HG02642 (cell line): ENCODE measurements at regions not wholly inside any gene's neighbourhood (a gene's known extent, or its start where the extent isn't known, plus 50 kb on each side); places are given as distances from the start of the nearest gene placed in this dataset.

Experiments
- ATAC-seq: cut with Tn5 transposase; IDR thresholded peaks from one replicate; pipeline ENCODE4 v1.9.1; 2021; ENCODE audit warnings: mild to moderate bottlenecking; ENCODE audit not compliant: unreplicated experiment, poor library complexity

GRCh38 chr13:67372868-67373464 lies 142.8 kb upstream of the PCDH9 start:
- no peak for ATAC-seq

GRCh38 chr13:67369895-67370660 lies 139.9 kb upstream of the PCDH9 start:
- no peak for ATAC-seq

GRCh38 chr13:67367399-67367798 lies 137.3 kb upstream of the PCDH9 start:
- ATAC-seq, result no peak

- ATAC-seq, result no peak
Observed at GRCh38 chr13:67366533-67366932, 136.4 kb upstream of the PCDH9 start.

GRCh38 chr13:67355812-67356476 lies 125.8 kb upstream of the PCDH9 start:
- ATAC-seq, result no peak

GRCh38 chr13:67353941-67354340 lies 123.8 kb upstream of the PCDH9 start:
- ATAC-seq, result no peak

- no peak for ATAC-seq
Observed at GRCh38 chr13:67353031-67353430, 122.9 kb upstream of the PCDH9 start.

- no peak for ATAC-seq
Observed at GRCh38 chr13:67351909-67352308, 121.8 kb upstream of the PCDH9 start.

GRCh38 chr13:67351114-67351513 lies 121.0 kb upstream of the PCDH9 start:
- no peak for ATAC-seq

GRCh38 chr13:67343777-67344176 lies 113.6 kb upstream of the PCDH9 start:
- no peak for ATAC-seq

- ATAC-seq, result no peak
Observed at GRCh38 chr13:67341406-67341805, 111.3 kb upstream of the PCDH9 start.

- no peak for ATAC-seq
Observed at GRCh38 chr13:67330149-67330548, 100.0 kb upstream of the PCDH9 start.

GRCh38 chr13:67328895-67329294 lies 98.8 kb upstream of the PCDH9 start:
- no peak for ATAC-seq

GRCh38 chr13:67318860-67319259 lies 88.7 kb upstream of the PCDH9 start:
- no peak for ATAC-seq

GRCh38 chr13:67318398-67318797 lies 88.3 kb upstream of the PCDH9 start:
- ATAC-seq, result no peak

- no peak for ATAC-seq
Observed at GRCh38 chr13:67314405-67314804, 84.3 kb upstream of the PCDH9 start.

GRCh38 chr13:67308004-67308772 lies 78.1 kb upstream of the PCDH9 start:
- ATAC-seq, result no peak

GRCh38 chr13:67306742-67307141 lies 76.6 kb upstream of the PCDH9 start:
- no peak for ATAC-seq

- ATAC-seq, result no peak
Observed at GRCh38 chr13:67303661-67304333, 73.7 kb upstream of the PCDH9 start.

- no peak for ATAC-seq
Observed at GRCh38 chr13:67299751-67300150, 69.6 kb upstream of the PCDH9 start.
